Muscle of leg (tissue), 3 donors: ENCODE measurements at regions not wholly inside any gene's neighbourhood (a gene's known extent, or its start where the extent isn't known, plus 50 kb on each side); places are given as distances from the start of the nearest gene placed in this dataset.
A peak's percentile ranks its signal among the peaks of the same experiment; 100 is the strongest.

Source experiments
- DNase-seq: peaks from one replicate; pipeline ENCODE4 v3.0.0; 2013
- H3K27ac ChIP-seq: one replicate; pipeline ENCODE4 v1.5.1; 2013; ENCODE audit warnings: mild to moderate bottlenecking, low read length, control low read depth
- H3K27me3 ChIP-seq: one replicate; pipeline ENCODE4 v1.6.1; 2013; ENCODE audit warnings: low read length; ENCODE audit not compliant: control insufficient read depth, insufficient read depth
- H3K36me3 ChIP-seq: one replicate; pipeline ENCODE4 v1.6.1; 2013; ENCODE audit warnings: low read length; ENCODE audit not compliant: control insufficient read depth, insufficient read depth
- H3K4me1 ChIP-seq: one replicate; pipeline ENCODE4 v1.6.1; 2013; ENCODE audit warnings: low read length; ENCODE audit not compliant: control insufficient read depth, insufficient read depth
- H3K4me3 ChIP-seq: one replicate; pipeline ENCODE4 v1.5.1; 2013; ENCODE audit warnings: low read length, control low read depth
- H3K9me3 ChIP-seq: replicated peaks from 2 replicates; pipeline ENCODE4 v1.6.1; 2013; ENCODE audit warnings: low read depth, low read length; ENCODE audit not compliant: control insufficient read depth
- WGBS: methylation state at CpG from one replicate; pipeline ENCODE4 v1.1.5; 2013; ENCODE audit warnings: missing lambda C conversion rate; ENCODE audit not compliant: insufficient coverage; 5-methylcytosine and 5-hydroxymethylcytosine counted together

- no peak for DNase-seq
- no peaks in the 10 kb centered on the region for H3K27me3 ChIP-seq
- H3K36me3 ChIP-seq: no peaks in the 10 kb centered on the region
- H3K4me3 ChIP-seq: no peak overlapping the region
- no peaks in the 10 kb centered on the region for H3K4me1 ChIP-seq
- H3K9me3 ChIP-seq: no peaks in the 10 kb centered on the region
- WGBS: 57% methylated on average over 1 of the region's 4 CpGs
- H3K27ac ChIP-seq: no peak overlapping the region
Measured at GRCh38 chr18:73261243-73261642, 393.5 kb upstream of the NETO1 start.

GRCh38 chr18:73258375-73259087 lies 390.7 kb upstream of the NETO1 start:
- WGBS: 48% methylated on average over 10 of the region's 12 CpGs
- no peaks in the 10 kb centered on the region for H3K27me3 ChIP-seq

DNA sequence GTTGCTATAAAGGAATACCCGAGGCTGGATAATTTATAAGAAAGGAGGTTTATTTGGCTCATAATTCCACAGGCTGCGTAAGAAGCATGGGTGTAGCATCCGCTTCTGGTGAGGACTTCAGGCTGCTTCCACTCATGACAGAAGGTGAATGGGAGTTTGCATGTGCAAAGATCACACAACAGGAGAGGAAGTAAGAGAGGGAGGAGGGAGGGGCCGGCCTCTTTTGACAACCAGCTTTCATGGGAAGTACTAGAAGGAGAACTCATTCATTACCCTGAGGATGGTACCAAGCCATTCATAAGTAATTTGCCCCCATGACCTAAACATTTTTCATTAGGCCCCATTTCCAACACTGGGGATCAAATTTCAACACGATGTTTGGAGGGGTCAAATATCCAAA lies 386.8 kb upstream of the NETO1 start:
- Histone ChIP-seq H3K4me3 (no peak overlapping the region), H3K4me1 (no peaks in the 10 kb centered on the region), H3K9me3 (no peaks in the 10 kb centered on the region), H3K27ac (no peak overlapping the region), H3K36me3 (no peaks in the 10 kb centered on the region), H3K27me3 (no peaks in the 10 kb centered on the region)
- 90% methylated on average over 3 of the region's 5 CpGs for WGBS
- DNase-seq: no peak

More at GRCh38 chr18:73258375-73259087, 390.7 kb upstream of the NETO1 start:
- H3K4me3 ChIP-seq: no peak overlapping the region
- H3K27ac ChIP-seq: no peak overlapping the region
- no peak for DNase-seq
- no peaks in the 10 kb centered on the region for H3K4me1 ChIP-seq
- no peaks in the 10 kb centered on the region for H3K36me3 ChIP-seq
- no peaks in the 10 kb centered on the region for H3K9me3 ChIP-seq

- WGBS: 100% methylated on average over 1 of the region's 7 CpGs
- Histone ChIP-seq H3K4me3 (no peak overlapping the region), H3K36me3 (no peaks in the 10 kb centered on the region), H3K9me3 (no peaks in the 10 kb centered on the region), H3K27me3 (no peaks in the 10 kb centered on the region), H3K27ac (no peak overlapping the region), H3K4me1 (no peaks in the 10 kb centered on the region)
- DNase-seq: no peak
Measured at GRCh38 chr18:73249030-73249429, 381.2 kb upstream of the NETO1 start.

- Histone ChIP-seq H3K36me3 (no peaks in the 10 kb centered on the region), H3K27me3 (no peaks in the 10 kb centered on the region), H3K4me3 (no peak overlapping the region), H3K9me3 (no peaks in the 10 kb centered on the region), H3K27ac (no peak overlapping the region), H3K4me1 (no peaks in the 10 kb centered on the region)
- WGBS: no CpG with 5 or more reads among the region's 5 CpGs
- DNase-seq: no peak
Measured at GRCh38 chr18:73246763-73247162, 379.0 kb upstream of the NETO1 start.

GRCh38 chr18:73245345-73245744 lies 377.6 kb upstream of the NETO1 start:
- H3K27me3 ChIP-seq: no peaks in the 10 kb centered on the region
- no peak overlapping the region for H3K27ac ChIP-seq
- no peaks in the 10 kb centered on the region for H3K4me1 ChIP-seq
- 40% methylated on average over 1 of the region's 4 CpGs for WGBS
- no peaks in the 10 kb centered on the region for H3K9me3 ChIP-seq
- H3K36me3 ChIP-seq: no peaks in the 10 kb centered on the region
- DNase-seq: no peak
- H3K4me3 ChIP-seq: no peak overlapping the region

GRCh38 chr18:73244401-73244800 lies 376.6 kb upstream of the NETO1 start:
- Histone ChIP-seq H3K4me3 (no peak overlapping the region), H3K27ac (no peak overlapping the region), H3K4me1 (no peaks in the 10 kb centered on the region), H3K9me3 (no peaks in the 10 kb centered on the region), H3K36me3 (no peaks in the 10 kb centered on the region), H3K27me3 (no peaks in the 10 kb centered on the region)
- WGBS: no CpG with 5 or more reads among the region's 1 CpG
- DNase-seq: peak; percentile 78

DNA sequence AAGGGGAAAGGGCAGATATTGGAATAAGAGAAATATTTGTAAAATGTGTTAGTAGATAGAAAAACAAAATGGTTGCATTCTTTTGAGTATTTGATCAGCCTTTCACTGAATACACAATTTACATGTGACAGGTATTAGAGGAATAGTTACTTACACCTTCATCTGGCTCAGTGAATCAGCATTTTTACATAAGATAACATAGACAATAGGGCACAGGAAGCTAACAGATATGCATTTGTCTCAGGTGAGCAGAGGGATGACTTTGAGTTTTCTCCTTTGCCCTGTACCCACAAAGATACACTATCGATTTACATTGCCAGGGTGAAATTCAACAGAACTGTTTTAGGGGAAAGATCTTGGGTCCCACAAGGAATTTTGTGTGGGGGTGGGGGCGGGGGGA lies 373.1 kb upstream of the NETO1 start:
- no peaks in the 10 kb centered on the region for H3K27me3 ChIP-seq
- no peaks in the 10 kb centered on the region for H3K36me3 ChIP-seq
- no peak for DNase-seq
- no peak overlapping the region for H3K27ac ChIP-seq
- H3K4me3 ChIP-seq: no peak overlapping the region
- no peaks in the 10 kb centered on the region for H3K9me3 ChIP-seq
- WGBS: no CpG with 5 or more reads among the region's 2 CpGs
- H3K4me1 ChIP-seq: no peaks in the 10 kb centered on the region

DNA sequence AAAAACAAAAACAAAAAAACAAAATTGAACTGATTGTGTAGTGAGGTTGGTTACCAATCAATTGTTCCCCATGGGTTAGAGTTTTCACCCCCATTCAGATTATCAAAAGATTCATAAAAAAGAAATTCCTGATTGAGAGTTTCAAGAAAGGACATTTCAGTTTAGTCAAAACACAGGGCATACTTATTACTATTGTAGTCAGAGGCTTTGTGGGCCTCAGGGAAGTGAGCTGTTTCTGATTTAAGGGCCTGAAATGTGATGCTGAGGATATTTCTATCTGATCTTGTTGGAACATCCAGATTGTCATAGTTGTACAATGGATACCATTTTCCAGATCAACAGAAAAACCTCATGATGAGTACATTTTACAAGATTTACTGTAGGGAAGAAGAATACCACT lies 368.1 kb upstream of the NETO1 start:
- Histone ChIP-seq H3K27me3 (no peaks in the 10 kb centered on the region), H3K4me1 (no peaks in the 10 kb centered on the region), H3K9me3 (no peaks in the 10 kb centered on the region), H3K27ac (no peak overlapping the region), H3K4me3 (no peak overlapping the region), H3K36me3 (no peaks in the 10 kb centered on the region)
- no peak for DNase-seq

DNA sequence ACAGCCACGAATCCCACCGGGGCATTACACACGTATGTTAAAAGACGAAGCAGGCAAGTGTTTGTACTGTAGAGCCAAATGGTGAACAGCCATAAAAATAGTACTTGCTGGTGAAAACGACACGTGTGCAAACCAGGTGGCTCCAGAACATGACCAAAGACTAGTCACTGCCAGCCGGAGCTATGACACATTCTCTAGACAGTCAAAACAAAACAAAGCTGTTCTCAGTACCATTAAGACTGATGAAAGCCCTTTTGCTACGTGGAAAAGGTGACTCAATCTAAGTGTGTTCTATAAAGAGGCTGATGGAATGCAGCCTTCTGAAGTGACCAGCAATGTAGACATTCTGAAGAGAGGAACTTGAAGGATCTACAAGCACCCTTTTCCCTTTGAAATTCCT lies 367.7 kb upstream of the NETO1 start:
- DNase-seq: no peak
- Histone ChIP-seq H3K4me1 (no peaks in the 10 kb centered on the region), H3K36me3 (no peaks in the 10 kb centered on the region), H3K9me3 (no peaks in the 10 kb centered on the region), H3K27me3 (no peaks in the 10 kb centered on the region), H3K27ac (no peak overlapping the region), H3K4me3 (no peak overlapping the region)
- no CpG with 5 or more reads among the region's 8 CpGs for WGBS

DNA sequence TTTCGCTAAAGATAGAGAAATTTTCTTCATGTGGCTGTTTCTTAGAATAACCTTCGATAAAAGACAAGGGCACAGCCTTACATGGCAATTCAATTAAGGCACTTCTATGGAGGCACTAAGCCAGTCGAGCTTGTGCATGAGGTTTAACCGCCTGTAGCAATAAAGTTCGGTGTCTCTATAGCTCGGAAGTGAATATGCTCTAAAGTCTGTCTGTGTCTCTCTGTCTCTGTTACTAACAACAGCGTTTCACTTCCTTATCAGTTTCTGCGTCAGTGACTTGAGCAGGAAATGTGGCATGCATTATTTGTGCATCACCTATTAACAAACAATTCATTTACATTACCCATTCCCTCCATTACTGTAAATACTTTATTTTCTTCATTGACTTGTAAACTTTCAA lies 365.1 kb upstream of the NETO1 start:
- no peak overlapping the region for H3K4me3 ChIP-seq
- no peak for DNase-seq
- no peaks in the 10 kb centered on the region for H3K27me3 ChIP-seq
- H3K9me3 ChIP-seq: no peaks in the 10 kb centered on the region
- H3K36me3 ChIP-seq: no peaks in the 10 kb centered on the region
- no peak overlapping the region for H3K27ac ChIP-seq
- WGBS: 72% methylated on average over 7 of the region's 8 CpGs
- H3K4me1 ChIP-seq: no peaks in the 10 kb centered on the region
